Forelimb muscle (tissue), 1 donor: ENCODE measurements at regions not wholly inside any gene's neighbourhood (a gene's known extent, or its start where the extent isn't known, plus 50 kb on each side); places are given as distances from the start of the nearest gene placed in this dataset.

ENCODE experiments used
- DNase-seq: peaks from one replicate; pipeline ENCODE4 v3.0.0-alpha.2; 2013; ENCODE audit warnings: low read depth

- DNase-seq = no peak
These were observed 180.8 kb downstream of the RAB11FIP2 start for GRCh38 chr10:117865945-117866344.

GRCh38 chr10:117868151-117868550 lies 178.6 kb downstream of the RAB11FIP2 start:
- no peak for DNase-seq

GRCh38 chr10:117875793-117876192 lies 170.9 kb downstream of the RAB11FIP2 start:
- no peak for DNase-seq

- DNase-seq = no peak
These were observed 170.5 kb downstream of the RAB11FIP2 start for GRCh38 chr10:117876210-117876609.

GRCh38 chr10:117878626-117879025 lies 168.1 kb downstream of the RAB11FIP2 start:
- no peak for DNase-seq

- no peak for DNase-seq
These were observed 162.6 kb downstream of the RAB11FIP2 start for GRCh38 chr10:117884093-117884492.

GRCh38 chr10:117884592-117884991 lies 162.1 kb downstream of the RAB11FIP2 start:
- no peak for DNase-seq

GRCh38 chr10:117885206-117885829 lies 161.4 kb downstream of the RAB11FIP2 start:
- DNase-seq = no peak

- DNase-seq = no peak
These were observed 160.0 kb downstream of the RAB11FIP2 start for GRCh38 chr10:117886766-117887165.

- no peak for DNase-seq
These were observed 157.1 kb downstream of the RAB11FIP2 start for GRCh38 chr10:117889664-117890063.

GRCh38 chr10:117892681-117893220 lies 154.0 kb downstream of the RAB11FIP2 start:
- DNase-seq = no peak

- no peak for DNase-seq
These were observed 152.4 kb downstream of the RAB11FIP2 start for GRCh38 chr10:117894339-117894738.

GRCh38 chr10:117896517-117896916 lies 150.2 kb downstream of the RAB11FIP2 start:
- DNase-seq = no peak

GRCh38 chr10:117899181-117899683 lies 147.5 kb downstream of the RAB11FIP2 start:
- DNase-seq = no peak

- no peak for DNase-seq
These were observed 146.5 kb downstream of the RAB11FIP2 start for GRCh38 chr10:117900280-117900679.

GRCh38 chr10:117903854-117904253 lies 142.9 kb downstream of the RAB11FIP2 start:
- no peak for DNase-seq

GRCh38 chr10:117905404-117905803 lies 141.3 kb downstream of the RAB11FIP2 start:
- DNase-seq = no peak

- DNase-seq = no peak
These were observed 135.1 kb downstream of the RAB11FIP2 start for GRCh38 chr10:117911684-117912083.

- no peak for DNase-seq
These were observed 132.4 kb downstream of the RAB11FIP2 start for GRCh38 chr10:117914334-117914733.

GRCh38 chr10:117920956-117921355 lies 125.8 kb downstream of the RAB11FIP2 start:
- no peak for DNase-seq

- DNase-seq = no peak
These were observed 125.3 kb downstream of the RAB11FIP2 start for GRCh38 chr10:117921421-117921820.

- no peak for DNase-seq
These were observed 121.9 kb downstream of the RAB11FIP2 start for GRCh38 chr10:117924820-117925219.

GRCh38 chr10:117925369-117925768 lies 121.4 kb downstream of the RAB11FIP2 start:
- no peak for DNase-seq

GRCh38 chr10:117926491-117926890 lies 120.2 kb downstream of the RAB11FIP2 start:
- DNase-seq = no peak
